Right cardiac atrium (tissue), 5 donors: ENCODE measurements at regions not wholly inside any gene's neighbourhood (a gene's known extent, or its start where the extent isn't known, plus 50 kb on each side); places are given as distances from the start of the nearest gene placed in this dataset.
A peak's percentile ranks its signal among the peaks of the same experiment; 100 is the strongest.

Source experiments
- ATAC-seq, 2 donors: fragments of 200-7000 bp; cut with Tn5 transposase; one replicate each; pipeline versions ENCODE4 v1.8.0 to v1.9.1; 2020; ENCODE audit warnings: moderate library complexity in 2 of 2, mild to moderate bottlenecking in 1 of 2
- DNase-seq, 3 donors: peaks; one replicate each; pipeline ENCODE4 v3.0.0-alpha.2; 2020
- H3K27ac ChIP-seq: one replicate; pipeline ENCODE4 v1.5.1; 2013; ENCODE audit warnings: mild to moderate bottlenecking, low read length, control low read depth, moderate library complexity
- H3K27me3 ChIP-seq: one replicate; pipeline ENCODE4 v1.6.1; 2013; ENCODE audit not compliant: control insufficient read depth, insufficient read depth
- H3K4me1 ChIP-seq: one replicate; pipeline ENCODE4 v1.6.1; 2013; ENCODE audit warnings: low read length; ENCODE audit not compliant: control insufficient read depth, insufficient read depth
- H3K4me3 ChIP-seq: one replicate; pipeline ENCODE4 v1.5.1; 2013; ENCODE audit warnings: low read length, control low read depth
- H3K9me3 ChIP-seq: one replicate; pipeline ENCODE4 v1.6.1; 2013; ENCODE audit warnings: low read length; ENCODE audit not compliant: control insufficient read depth
- WGBS: extraction: QIAGEN DNeasy Blood & Tissue Kit; methylation state at CpG from one replicate; pipeline ENCODE4 v1.1.7; 2013; 5-methylcytosine and 5-hydroxymethylcytosine counted together
- intact Hi-C, 4 donors: fragments of 100-400 bp; cut with DNase I; formaldehyde crosslinking; loops; one replicate each; pipeline versions ENCODE4 v1.11.0 to v1.14.0; 2022 to 2023
- donor health status: healthy with polysubstance abuse.
- donor health status: DM: no; HTN: yes; CAD: no.
- donor health status: DM: no; HTN: no; CAD: no.
- donor health status: DM: no; HTN: yes; CAD: no; lungs with severe emphysema.
- donor health status: DM: yes; HTN: yes; CAD: no.

DNA sequence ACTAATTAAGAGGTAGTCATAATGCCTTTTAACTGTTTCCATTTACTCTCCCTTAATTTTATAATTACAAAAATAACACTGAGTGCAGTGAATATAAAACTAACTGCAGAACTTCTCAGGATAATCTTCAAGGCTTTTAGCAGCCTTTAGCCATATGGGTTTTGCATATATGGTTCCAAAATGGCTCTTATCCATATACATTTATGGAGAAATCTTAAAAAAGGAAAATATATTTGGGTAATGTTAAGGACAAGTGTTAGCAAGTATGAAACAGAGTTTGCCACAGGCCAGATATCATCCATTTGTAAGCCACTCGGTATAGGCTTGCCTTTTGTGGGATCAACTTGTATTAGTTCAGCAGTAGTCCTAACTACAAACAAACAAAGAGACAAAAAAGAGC is 423.4 kb downstream of the PDHA2 start:
- Histone ChIP-seq H3K4me1 (no peaks in the 10 kb centered on the region), H3K27me3 (no peaks in the 10 kb centered on the region), H3K9me3 (no peaks in the 10 kb centered on the region), H3K4me3 (no peak overlapping the region), H3K27ac (no peak overlapping the region)
- WGBS = 84% methylated on average over 1 of the region's 1 CpG
- DNase-seq (no peak), ATAC-seq (no peak)
- intact Hi-C loops = no loop called here

DNA sequence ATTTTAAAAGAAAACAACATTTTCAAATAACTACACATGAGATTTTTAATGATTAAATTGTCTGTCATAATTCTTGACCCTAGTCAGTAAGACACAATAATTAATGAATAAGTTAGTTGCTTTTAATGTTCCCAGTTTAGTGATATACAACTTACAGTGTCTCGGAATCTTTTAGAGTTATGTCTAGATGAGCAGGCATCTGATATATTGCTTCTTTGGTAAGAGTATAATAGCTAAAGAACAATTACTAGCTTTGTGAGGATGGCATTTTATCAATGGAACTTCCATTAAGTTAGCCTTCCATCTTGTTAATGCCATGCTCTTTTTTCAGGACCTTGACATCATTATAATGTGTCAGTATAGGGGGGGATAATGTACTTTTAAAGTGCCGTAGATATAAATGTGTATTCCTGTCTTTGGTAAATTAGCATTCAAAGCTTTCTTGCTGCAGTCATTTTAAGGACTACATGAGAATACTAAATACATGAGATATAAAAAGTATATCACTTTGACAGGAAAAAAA is 425.1 kb downstream of the PDHA2 start:
- DNase-seq (no peak), ATAC-seq (no peak)
- Histone ChIP-seq H3K27ac (no peak overlapping the region), H3K4me3 (no peak overlapping the region), H3K27me3 (no peaks in the 10 kb centered on the region), H3K9me3 (no peaks in the 10 kb centered on the region), H3K4me1 (no peaks in the 10 kb centered on the region)
- intact Hi-C loops = no loop called here
- WGBS = 92% methylated on average over 2 of the region's 2 CpGs

DNA sequence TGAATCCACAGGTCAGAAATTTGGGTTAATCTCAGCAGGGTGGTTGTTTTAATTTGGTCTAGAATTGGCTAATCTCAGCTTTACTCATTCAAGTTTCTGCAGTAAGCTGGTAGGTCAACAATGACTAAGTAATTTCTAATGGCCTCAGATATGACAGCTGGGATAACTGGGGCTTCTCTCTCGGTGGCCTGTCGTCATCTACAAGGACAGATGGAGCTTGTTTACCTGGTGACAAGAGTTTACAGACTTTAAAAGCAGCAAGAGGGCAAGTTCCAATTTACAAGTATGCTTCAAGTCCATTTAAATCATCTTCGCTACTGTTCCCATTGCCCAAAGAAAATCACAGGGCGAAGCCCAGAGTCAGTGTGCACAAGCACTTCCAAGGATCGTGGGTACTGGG is 453.9 kb downstream of the PDHA2 start:
- Histone ChIP-seq H3K4me1 (no peaks in the 10 kb centered on the region), H3K4me3 (no peak overlapping the region), H3K27ac (no peak overlapping the region), H3K9me3 (no peaks in the 10 kb centered on the region), H3K27me3 (no peaks in the 10 kb centered on the region)
- DNase-seq = no peak
- ATAC-seq = no peak
- WGBS = 74% methylated on average over 5 of the region's 5 CpGs
- intact Hi-C loops = no loop called here

DNA sequence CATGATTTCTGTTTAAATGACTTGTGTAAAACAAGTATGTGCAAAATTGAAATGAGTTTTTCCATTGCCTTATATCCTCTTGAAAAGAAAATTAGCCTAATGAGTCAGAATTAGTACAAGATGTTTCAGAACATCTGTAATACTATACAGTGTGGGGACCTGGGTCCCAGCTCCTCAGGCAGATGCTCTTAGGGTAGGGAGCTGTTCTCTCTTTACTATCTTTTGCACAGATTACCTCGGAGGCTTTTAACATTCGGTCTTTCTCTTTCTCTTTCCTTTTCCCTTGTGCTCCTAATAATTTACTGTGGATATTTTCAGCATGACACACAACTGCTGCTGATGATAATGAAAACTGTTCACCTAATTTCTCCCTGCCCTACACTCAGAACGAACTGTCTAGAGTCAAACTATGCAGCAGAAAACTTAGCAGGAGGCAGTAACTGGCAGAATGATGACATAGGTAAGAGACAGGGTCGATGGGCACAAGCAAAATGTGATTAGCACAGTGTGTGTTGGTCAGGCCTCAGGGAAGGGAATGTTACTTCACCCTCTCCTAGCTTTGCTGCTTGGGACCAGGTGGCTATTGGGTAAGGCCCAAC is 455.3 kb downstream of the PDHA2 start:
- no peak for DNase-seq
- no peak for ATAC-seq
- H3K4me1 ChIP-seq = no peaks in the 10 kb centered on the region
- H3K4me3 ChIP-seq = no peak overlapping the region
- no peaks in the 10 kb centered on the region for H3K9me3 ChIP-seq
- H3K27me3 ChIP-seq = no peaks in the 10 kb centered on the region
- intact Hi-C loops = no loop called here
- 48% methylated on average over 4 of the region's 4 CpGs for WGBS
- no peak overlapping the region for H3K27ac ChIP-seq

DNA sequence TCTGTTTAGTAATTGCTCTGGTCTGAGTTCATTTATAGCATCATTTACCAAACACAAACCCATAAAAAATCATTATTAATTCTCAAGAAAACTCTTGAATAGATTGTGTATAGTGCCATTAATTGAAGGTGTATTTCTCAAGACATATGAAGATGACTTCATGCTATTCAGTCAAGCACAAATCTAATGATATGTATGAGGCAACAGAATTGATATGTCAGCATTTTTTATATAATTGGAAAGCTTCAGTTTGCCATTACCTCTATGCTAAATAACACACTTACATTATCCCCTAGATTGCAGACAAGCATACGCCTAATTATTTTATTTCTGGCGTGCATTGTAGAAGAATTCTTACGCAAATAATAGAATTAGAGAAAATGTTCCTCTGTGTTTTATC is 461.8 kb downstream of the PDHA2 start:
- WGBS = 88% methylated on average over 3 of the region's 3 CpGs
- Histone ChIP-seq H3K27ac (no peak overlapping the region), H3K4me1 (no peaks in the 10 kb centered on the region), H3K27me3 (no peaks in the 10 kb centered on the region), H3K9me3 (no peaks in the 10 kb centered on the region), H3K4me3 (no peak overlapping the region)
- no peak for ATAC-seq
- intact Hi-C loops = no loop called here
- no peak for DNase-seq

GRCh38 chr4:96305030-96305429 is 465.1 kb downstream of the PDHA2 start:
- no peaks in the 10 kb centered on the region for H3K27me3 ChIP-seq
- 9% methylated on average over 1 of the region's 1 CpG for WGBS
- no peak overlapping the region for H3K27ac ChIP-seq
- H3K4me3 ChIP-seq = no peak overlapping the region
- ATAC-seq = no peak
- no peaks in the 10 kb centered on the region for H3K9me3 ChIP-seq
- H3K4me1 ChIP-seq = no peaks in the 10 kb centered on the region
- intact Hi-C loops = no loop called here
- DNase-seq = no peak

- no peak for ATAC-seq
- 43% methylated on average over 4 of the region's 4 CpGs for WGBS
- intact Hi-C loops = no loop called here
- Histone ChIP-seq H3K9me3 (no peaks in the 10 kb centered on the region), H3K4me3 (peak overlapping the region; percentile 19), H3K27ac (no peak overlapping the region), H3K4me1 (no peaks in the 10 kb centered on the region), H3K27me3 (no peaks in the 10 kb centered on the region)
- DNase-seq = no peak
Observed at GRCh38 chr4:96312046-96312685, 472.3 kb downstream of the PDHA2 start.

DNA sequence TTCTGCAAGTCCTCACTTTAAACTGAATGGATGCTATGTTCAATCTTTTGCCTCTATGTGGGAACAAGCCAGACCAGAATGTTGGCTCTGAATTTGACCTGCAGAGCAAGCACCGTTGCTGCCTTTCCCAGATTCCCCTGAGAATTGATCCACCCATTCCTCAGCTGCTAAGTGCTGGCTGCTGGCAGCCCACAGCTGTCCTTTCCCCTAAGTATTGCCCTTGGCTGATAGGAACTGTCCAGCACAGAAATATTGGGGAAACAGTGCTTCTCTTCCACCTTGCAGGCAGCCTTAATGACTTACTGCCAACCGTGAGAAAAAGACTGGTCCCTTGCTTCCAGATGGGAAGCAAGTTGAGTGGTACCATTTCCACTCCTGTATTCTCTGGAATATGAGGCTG is 475.9 kb downstream of the PDHA2 start:
- ATAC-seq (no peak), DNase-seq (no peak)
- Histone ChIP-seq H3K27ac (no peak overlapping the region), H3K4me1 (no peaks in the 10 kb centered on the region), H3K4me3 (no peak overlapping the region), H3K9me3 (no peaks in the 10 kb centered on the region), H3K27me3 (no peaks in the 10 kb centered on the region)
- intact Hi-C loops = no loop called here
- WGBS = 33% methylated on average over 2 of the region's 2 CpGs

- WGBS = 82% methylated on average over 2 of the region's 2 CpGs
- intact Hi-C loops = no loop called here
Observed at GRCh38 chr4:96316776-96317175, 476.9 kb downstream of the PDHA2 start.

DNA sequence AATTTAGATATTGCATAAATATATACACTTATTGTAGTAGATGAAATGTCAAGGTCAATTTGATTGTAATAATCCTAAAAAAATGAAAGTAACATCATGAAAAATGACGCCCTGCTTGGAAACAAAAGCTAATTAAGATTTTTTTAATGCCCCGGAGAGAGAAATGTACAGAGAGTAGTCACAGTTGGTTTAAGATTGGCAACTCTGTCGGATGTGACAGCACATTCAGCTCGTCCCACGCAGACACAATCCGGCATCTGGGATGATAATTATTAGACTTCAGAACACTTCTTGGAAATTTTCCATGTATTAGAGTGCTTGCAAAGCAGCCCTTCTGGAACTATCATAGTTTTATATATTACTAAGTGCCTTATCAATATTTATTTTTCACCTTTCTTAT is 478.0 kb downstream of the PDHA2 start:
- no peaks in the 10 kb centered on the region for H3K9me3 ChIP-seq
- ATAC-seq (no peak), DNase-seq (no peak)
- intact Hi-C loops = no loop called here
- no peak overlapping the region for H3K27ac ChIP-seq
- no peaks in the 10 kb centered on the region for H3K27me3 ChIP-seq
- 33% methylated on average over 6 of the region's 6 CpGs for WGBS
- H3K4me3 ChIP-seq = no peak overlapping the region
- no peaks in the 10 kb centered on the region for H3K4me1 ChIP-seq

More at GRCh38 chr4:96316776-96317175, 476.9 kb downstream of the PDHA2 start:
- DNase-seq (no peak), ATAC-seq (no peak)
- H3K27me3 ChIP-seq = no peaks in the 10 kb centered on the region
- H3K9me3 ChIP-seq = no peaks in the 10 kb centered on the region
- no peak overlapping the region for H3K27ac ChIP-seq
- no peaks in the 10 kb centered on the region for H3K4me1 ChIP-seq
- no peak overlapping the region for H3K4me3 ChIP-seq

- intact Hi-C loops = no loop called here
- WGBS = 95% methylated on average over 1 of the region's 1 CpG
Observed at GRCh38 chr4:96326846-96327245, 487.0 kb downstream of the PDHA2 start.

More at GRCh38 chr4:96326846-96327245, 487.0 kb downstream of the PDHA2 start:
- H3K27me3 ChIP-seq = no peaks in the 10 kb centered on the region
- H3K4me1 ChIP-seq = no peaks in the 10 kb centered on the region
- ATAC-seq = no peak
- no peaks in the 10 kb centered on the region for H3K9me3 ChIP-seq
- no peak for DNase-seq
- no peak overlapping the region for H3K4me3 ChIP-seq
- H3K27ac ChIP-seq = no peak overlapping the region
